ENCODE measurements at regions not wholly inside any gene's neighbourhood (a gene's known extent, or its start where the extent isn't known, plus 50 kb on each side); places are given as distances from the start of the nearest gene placed in this dataset.

GRCh38 chr15:35256551-35256950 lies 171.5 kb upstream of the NANOGP8 start:
- TF ChIP-seq, protein P1, sequence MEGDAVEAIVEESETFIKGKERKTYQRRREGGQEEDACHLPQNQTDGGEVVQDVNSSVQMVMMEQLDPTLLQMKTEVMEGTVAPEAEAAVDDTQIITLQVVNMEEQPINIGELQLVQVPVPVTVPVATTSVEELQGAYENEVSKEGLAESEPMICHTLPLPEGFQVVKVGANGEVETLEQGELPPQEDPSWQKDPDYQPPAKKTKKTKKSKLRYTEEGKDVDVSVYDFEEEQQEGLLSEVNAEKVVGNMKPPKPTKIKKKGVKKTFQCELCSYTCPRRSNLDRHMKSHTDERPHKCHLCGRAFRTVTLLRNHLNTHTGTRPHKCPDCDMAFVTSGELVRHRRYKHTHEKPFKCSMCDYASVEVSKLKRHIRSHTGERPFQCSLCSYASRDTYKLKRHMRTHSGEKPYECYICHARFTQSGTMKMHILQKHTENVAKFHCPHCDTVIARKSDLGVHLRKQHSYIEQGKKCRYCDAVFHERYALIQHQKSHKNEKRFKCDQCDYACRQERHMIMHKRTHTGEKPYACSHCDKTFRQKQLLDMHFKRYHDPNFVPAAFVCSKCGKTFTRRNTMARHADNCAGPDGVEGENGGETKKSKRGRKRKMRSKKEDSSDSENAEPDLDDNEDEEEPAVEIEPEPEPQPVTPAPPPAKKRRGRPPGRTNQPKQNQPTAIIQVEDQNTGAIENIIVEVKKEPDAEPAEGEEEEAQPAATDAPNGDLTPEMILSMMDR (IDR thresholded peaks at IDR 0.05) = no peak
- TF ChIP-seq POLR2A (IDR thresholded peaks at IDR 0.05) = no peak

Data from lower leg skin (tissue), 3 donors.